Prostate gland (tissue), 2 donors: ENCODE measurements at regions not wholly inside any gene's neighbourhood (a gene's known extent, or its start where the extent isn't known, plus 50 kb on each side); places are given as distances from the start of the nearest gene placed in this dataset.

Experiments used
- POLR2A ChIP-seq: fragments of 450-650 bp; IDR thresholded peaks from one replicate; pipeline ENCODE4 v1.6.1; 2016; ENCODE audit warnings: antibody characterized with exemption, mild to moderate bottlenecking
- POLR2AphosphoS5 ChIP-seq: sonication (generic); formaldehyde crosslinking; IDR thresholded peaks from one replicate; pipeline ENCODE4 v1.6.1; 2017; ENCODE audit warnings: antibody characterized with exemption
- TF ChIP-seq, protein P1 (sequence below), 4 experiments: fragments of 200-600 bp in 2 of 4; fragments of 450-650 bp in 2 of 4; sonication (generic) in 2 of 4; IDR thresholded peaks; 1 replicate in 3 of 4; 2 replicates in 1 of 4; pipeline ENCODE4 v1.5.1; 2016 to 2019; ENCODE audit warnings: antibody characterized with exemption in 4 of 4, mild to moderate bottlenecking in 2 of 4, moderate library complexity in 2 of 4

DNA sequence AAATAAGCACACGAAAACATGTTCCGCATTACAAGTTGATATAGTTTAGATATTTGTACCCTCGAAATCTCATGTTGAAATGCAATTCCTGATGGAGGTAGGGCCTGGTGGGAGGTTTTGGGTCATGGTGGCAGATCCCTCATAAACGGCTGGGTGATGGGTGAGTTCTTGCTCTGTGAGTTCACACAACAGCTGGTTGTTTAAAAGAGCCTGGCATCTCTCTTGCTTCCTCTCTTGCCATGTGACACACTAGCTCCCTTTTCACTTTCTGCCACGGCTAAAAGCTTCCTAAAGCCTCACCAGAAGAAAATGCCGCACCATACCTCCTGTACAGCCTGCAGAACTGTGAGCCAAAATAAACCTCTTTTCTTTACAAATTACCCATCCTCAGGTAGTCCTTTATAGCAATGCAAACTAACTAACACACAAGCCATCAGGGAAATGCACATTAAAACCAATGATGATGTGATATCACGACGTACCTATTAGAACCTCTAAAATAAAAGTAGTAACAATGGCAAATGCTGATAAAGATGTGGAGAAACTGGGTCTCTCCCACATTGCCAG is 188.5 kb downstream of the ANAPC1 start:
- TF ChIP-seq POLR2AphosphoS5 (no peak), POLR2A (no peak)
- TF ChIP-seq, protein P1, sequence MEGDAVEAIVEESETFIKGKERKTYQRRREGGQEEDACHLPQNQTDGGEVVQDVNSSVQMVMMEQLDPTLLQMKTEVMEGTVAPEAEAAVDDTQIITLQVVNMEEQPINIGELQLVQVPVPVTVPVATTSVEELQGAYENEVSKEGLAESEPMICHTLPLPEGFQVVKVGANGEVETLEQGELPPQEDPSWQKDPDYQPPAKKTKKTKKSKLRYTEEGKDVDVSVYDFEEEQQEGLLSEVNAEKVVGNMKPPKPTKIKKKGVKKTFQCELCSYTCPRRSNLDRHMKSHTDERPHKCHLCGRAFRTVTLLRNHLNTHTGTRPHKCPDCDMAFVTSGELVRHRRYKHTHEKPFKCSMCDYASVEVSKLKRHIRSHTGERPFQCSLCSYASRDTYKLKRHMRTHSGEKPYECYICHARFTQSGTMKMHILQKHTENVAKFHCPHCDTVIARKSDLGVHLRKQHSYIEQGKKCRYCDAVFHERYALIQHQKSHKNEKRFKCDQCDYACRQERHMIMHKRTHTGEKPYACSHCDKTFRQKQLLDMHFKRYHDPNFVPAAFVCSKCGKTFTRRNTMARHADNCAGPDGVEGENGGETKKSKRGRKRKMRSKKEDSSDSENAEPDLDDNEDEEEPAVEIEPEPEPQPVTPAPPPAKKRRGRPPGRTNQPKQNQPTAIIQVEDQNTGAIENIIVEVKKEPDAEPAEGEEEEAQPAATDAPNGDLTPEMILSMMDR (IDR thresholded peaks at IDR 0.05) = no peak
